ENCODE measurements at regions not wholly inside any gene's neighbourhood (a gene's known extent, or its start where the extent isn't known, plus 50 kb on each side); places are given as distances from the start of the nearest gene placed in this dataset.
"Not testable (repeated sequence)": the region's sequence is repeated elsewhere in the genome, so short reads cannot be mapped to it uniquely, and the experiment has no call there.

DNA sequence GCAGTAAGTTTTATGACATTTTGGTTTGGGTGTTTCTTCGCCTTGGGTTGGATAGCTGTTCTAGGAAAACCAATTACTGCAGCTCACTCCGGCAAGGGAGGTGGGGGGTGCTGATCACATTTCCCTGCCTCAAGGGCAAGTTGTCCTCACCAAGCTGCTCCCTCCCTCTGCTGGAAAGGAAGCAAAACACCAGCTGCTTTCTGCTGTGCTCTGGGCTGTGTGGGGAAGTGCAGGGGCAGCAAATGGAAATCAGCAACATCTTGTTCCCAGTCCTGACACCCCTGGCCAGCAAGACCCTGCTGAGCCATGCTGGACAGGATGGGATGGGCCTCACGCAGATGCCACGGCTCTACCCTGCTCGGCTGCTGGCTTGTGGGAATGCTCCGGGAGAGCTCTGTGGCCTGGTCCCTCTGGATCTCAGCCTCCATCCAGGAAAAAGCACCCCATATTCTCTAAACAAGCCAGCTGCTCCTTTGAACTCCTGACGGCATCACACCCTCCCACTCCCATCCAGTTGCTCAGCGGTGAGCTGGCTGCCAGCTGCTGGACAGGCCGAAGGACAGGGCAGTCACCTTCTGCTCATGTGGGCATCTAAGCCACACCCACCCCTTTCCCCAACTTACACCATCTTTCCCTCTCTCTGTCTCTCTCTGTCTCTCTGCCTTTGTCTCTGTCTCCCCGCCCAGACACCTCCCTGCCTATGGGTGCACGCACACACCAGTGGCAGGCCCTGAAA lies 52.4 kb upstream of the EIF5 start:
- no peak overlapping the region for H3K27ac ChIP-seq
- TF ChIP-seq, protein P1, sequence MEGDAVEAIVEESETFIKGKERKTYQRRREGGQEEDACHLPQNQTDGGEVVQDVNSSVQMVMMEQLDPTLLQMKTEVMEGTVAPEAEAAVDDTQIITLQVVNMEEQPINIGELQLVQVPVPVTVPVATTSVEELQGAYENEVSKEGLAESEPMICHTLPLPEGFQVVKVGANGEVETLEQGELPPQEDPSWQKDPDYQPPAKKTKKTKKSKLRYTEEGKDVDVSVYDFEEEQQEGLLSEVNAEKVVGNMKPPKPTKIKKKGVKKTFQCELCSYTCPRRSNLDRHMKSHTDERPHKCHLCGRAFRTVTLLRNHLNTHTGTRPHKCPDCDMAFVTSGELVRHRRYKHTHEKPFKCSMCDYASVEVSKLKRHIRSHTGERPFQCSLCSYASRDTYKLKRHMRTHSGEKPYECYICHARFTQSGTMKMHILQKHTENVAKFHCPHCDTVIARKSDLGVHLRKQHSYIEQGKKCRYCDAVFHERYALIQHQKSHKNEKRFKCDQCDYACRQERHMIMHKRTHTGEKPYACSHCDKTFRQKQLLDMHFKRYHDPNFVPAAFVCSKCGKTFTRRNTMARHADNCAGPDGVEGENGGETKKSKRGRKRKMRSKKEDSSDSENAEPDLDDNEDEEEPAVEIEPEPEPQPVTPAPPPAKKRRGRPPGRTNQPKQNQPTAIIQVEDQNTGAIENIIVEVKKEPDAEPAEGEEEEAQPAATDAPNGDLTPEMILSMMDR (IDR thresholded peaks at IDR 0.05) = no peak
- no peak for TF ChIP-seq ZFX (IDR thresholded peaks at IDR 0.05; ENCODE audit: borderline replicate concordance)

DNA sequence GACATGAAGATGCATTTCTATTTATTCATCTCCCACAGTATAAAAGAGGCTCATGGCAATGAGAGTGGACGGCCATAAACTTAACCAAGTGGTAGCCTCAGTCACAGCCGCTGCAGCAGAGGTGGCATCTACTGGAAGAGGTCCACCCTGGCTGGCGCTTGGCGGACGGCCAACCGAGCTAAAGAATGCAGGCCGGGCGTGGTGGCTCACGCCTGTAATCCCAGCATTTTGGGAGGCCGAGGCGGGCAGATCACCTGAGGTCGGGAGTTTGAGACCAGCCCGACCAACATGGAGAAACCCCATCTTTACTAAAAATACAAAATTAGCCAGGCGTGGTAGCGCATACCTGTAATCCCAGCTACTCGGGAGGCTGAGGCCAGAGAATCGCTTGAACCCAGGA lies 51.7 kb upstream of the EIF5 start:
- not testable (repeated sequence) for H3K27ac ChIP-seq

DNA sequence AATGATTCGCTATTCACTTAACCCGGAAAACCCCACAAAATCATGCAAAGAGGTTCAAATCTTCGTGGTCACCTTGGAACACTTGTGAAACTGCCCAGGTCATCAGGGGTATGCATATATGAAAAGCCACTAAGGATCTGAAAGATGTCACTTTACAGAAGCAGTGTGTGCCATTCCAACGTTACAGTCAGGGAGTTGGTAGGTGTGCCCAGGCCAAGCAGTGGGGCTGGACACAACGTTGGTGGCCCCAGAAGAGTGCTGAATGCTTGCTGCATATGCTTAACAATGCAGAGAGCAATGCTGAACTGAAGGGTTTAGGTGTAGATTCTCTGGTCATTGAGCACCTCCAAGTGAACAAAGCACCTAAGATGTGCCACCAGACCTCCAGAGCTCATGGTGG lies 51.1 kb upstream of the EIF5 start:
- H3K27ac ChIP-seq = no peak overlapping the region
- no peak for TF ChIP-seq ZFX (IDR thresholded peaks at IDR 0.05; ENCODE audit: borderline replicate concordance)
- TF ChIP-seq, protein P1 (IDR thresholded peaks at IDR 0.05) = no peak

DNA sequence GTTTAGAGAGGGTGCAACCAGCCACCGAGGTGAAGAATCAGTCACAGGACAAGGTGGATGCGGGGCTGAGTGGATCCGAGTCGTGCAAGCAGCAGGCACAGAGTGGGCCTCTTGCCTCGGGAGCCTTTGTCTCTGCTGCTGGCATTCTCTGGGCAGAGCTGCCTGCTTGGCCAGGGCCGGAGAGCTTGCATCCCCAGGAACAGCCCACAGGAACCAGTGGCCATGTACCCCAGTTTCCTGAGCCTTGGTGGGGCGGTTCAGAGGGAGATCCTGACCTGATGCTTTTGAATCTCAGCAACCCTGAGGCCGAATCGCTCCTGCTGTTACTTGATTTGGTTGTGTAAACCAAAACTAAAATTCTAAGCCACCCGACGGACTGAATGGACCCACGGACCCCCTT lies 50.1 kb upstream of the EIF5 start:
- no peak overlapping the region for H3K27ac ChIP-seq
- no peak for TF ChIP-seq ZFX (IDR thresholded peaks at IDR 0.05; ENCODE audit: borderline replicate concordance)
- TF ChIP-seq, protein P1 (IDR thresholded peaks at IDR 0.05) = no peak
